Endodermal cell (in vitro differentiated cells): ENCODE measurements at regions not wholly inside any gene's neighbourhood (a gene's known extent, or its start where the extent isn't known, plus 50 kb on each side); places are given as distances from the start of the nearest gene placed in this dataset.

Source experiments
- DNase-seq: peaks from one replicate; pipeline ENCODE4 v3.0.0-alpha.2; 2017
- H3K27ac ChIP-seq: 2 replicates; pipeline ENCODE4 v1.5.1; 2013; ENCODE audit warnings: mild to moderate bottlenecking, low read depth, low read length, moderate library complexity
- H3K27me3 ChIP-seq: 2 replicates; pipeline ENCODE4 v1.6.1; 2013; ENCODE audit warnings: mild to moderate bottlenecking, low read length, moderate library complexity; ENCODE audit not compliant: insufficient read depth, control insufficient read depth, poor library complexity, severe bottlenecking
- H3K36me3 ChIP-seq: 2 replicates; pipeline ENCODE4 v1.7.0; 2013; ENCODE audit warnings: mild to moderate bottlenecking, low read length, moderate library complexity; ENCODE audit not compliant: control insufficient read depth, insufficient read depth
- H3K4me1 ChIP-seq: one replicate; pipeline ENCODE4 v1.7.0; 2013; ENCODE audit warnings: low read length; ENCODE audit not compliant: control insufficient read depth, insufficient read depth
- H3K4me3 ChIP-seq: 2 replicates; pipeline ENCODE4 v1.5.1; 2013; ENCODE audit warnings: mild to moderate bottlenecking, low read length, moderate library complexity
- H3K9ac ChIP-seq: 2 replicates; pipeline ENCODE4 v1.6.1; 2013; ENCODE audit warnings: mild to moderate bottlenecking, low read length, moderate library complexity; ENCODE audit not compliant: poor library complexity, severe bottlenecking; ENCODE audit errors: extremely low read depth
- H3K9me3 ChIP-seq: 2 replicates; pipeline ENCODE4 v1.6.1; 2013; ENCODE audit warnings: mild to moderate bottlenecking, low read length, moderate library complexity; ENCODE audit not compliant: control insufficient read depth
- H3K27ac Mint-ChIP-seq: 2 replicates; pipeline ENCODE4 v1.8.0; 2020; ENCODE audit warnings: mixed read lengths
- H3K27me3 Mint-ChIP-seq: 2 replicates; pipeline ENCODE4 v1.8.0; 2021; ENCODE audit warnings: mild to moderate bottlenecking, mixed read lengths; ENCODE audit not compliant: insufficient read depth
- H3K36me3 Mint-ChIP-seq: 2 replicates; pipeline ENCODE4 v1.8.0; 2020; ENCODE audit warnings: low read depth, mixed read lengths
- H3K4me1 Mint-ChIP-seq: 2 replicates; pipeline ENCODE4 v1.8.0; 2020; ENCODE audit warnings: mixed read lengths
- H3K4me3 Mint-ChIP-seq: 2 replicates; pipeline ENCODE4 v1.8.0; 2020; ENCODE audit warnings: mild to moderate bottlenecking, moderate library complexity, mixed read lengths
- H3K9me3 Mint-ChIP-seq: 2 replicates; pipeline ENCODE4 v1.8.0; 2020; ENCODE audit warnings: mild to moderate bottlenecking, mixed read lengths
- WGBS, 2 experiments: methylation state at CpG; one replicate each; pipeline versions ENCODE4 v1.1.5 to v1.1.7; 2013; ENCODE audit warnings: missing lambda C conversion rate in 2 of 2, mixed read lengths in 1 of 2; ENCODE audit not compliant: insufficient coverage in 1 of 2, insufficient read length in 1 of 2; 5-methylcytosine and 5-hydroxymethylcytosine counted together
- TF ChIP-seq, protein P1 (sequence below): fragments of 200-600 bp; sonication (generic); conservative IDR thresholded peaks from 2 replicates; pipeline ENCODE4 v1.5.0; 2021; ENCODE audit warnings: antibody characterized with exemption, mild to moderate bottlenecking

GRCh38 chr11:130694488-130695045 lies 221.7 kb downstream of the SNX19 start:
- Histone ChIP-seq H3K36me3 (no peaks in the 10 kb centered on the region), H3K27me3 (no peaks in the 10 kb centered on the region), H3K9me3 (no peaks in the 10 kb centered on the region), H3K4me1 (no peaks in the 10 kb centered on the region), H3K27ac (no peak overlapping the region), H3K9ac (no peak overlapping the region), H3K4me3 (no peak overlapping the region)
- H3K4me1 Mint-ChIP-seq = no peaks in the 10 kb centered on the region
- H3K9me3 Mint-ChIP-seq = no peaks in the 10 kb centered on the region
- TF ChIP-seq, protein P1, sequence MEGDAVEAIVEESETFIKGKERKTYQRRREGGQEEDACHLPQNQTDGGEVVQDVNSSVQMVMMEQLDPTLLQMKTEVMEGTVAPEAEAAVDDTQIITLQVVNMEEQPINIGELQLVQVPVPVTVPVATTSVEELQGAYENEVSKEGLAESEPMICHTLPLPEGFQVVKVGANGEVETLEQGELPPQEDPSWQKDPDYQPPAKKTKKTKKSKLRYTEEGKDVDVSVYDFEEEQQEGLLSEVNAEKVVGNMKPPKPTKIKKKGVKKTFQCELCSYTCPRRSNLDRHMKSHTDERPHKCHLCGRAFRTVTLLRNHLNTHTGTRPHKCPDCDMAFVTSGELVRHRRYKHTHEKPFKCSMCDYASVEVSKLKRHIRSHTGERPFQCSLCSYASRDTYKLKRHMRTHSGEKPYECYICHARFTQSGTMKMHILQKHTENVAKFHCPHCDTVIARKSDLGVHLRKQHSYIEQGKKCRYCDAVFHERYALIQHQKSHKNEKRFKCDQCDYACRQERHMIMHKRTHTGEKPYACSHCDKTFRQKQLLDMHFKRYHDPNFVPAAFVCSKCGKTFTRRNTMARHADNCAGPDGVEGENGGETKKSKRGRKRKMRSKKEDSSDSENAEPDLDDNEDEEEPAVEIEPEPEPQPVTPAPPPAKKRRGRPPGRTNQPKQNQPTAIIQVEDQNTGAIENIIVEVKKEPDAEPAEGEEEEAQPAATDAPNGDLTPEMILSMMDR = no peak
- no peak overlapping the region for H3K27ac Mint-ChIP-seq
- DNase-seq = no peak
- H3K27me3 Mint-ChIP-seq = no peaks in the 10 kb centered on the region
- H3K4me3 Mint-ChIP-seq = no peak overlapping the region
- WGBS, 2 experiments = 83 to 91% methylated on average over 5 of the region's 5 CpGs
- no peaks in the 10 kb centered on the region for H3K36me3 Mint-ChIP-seq

DNA sequence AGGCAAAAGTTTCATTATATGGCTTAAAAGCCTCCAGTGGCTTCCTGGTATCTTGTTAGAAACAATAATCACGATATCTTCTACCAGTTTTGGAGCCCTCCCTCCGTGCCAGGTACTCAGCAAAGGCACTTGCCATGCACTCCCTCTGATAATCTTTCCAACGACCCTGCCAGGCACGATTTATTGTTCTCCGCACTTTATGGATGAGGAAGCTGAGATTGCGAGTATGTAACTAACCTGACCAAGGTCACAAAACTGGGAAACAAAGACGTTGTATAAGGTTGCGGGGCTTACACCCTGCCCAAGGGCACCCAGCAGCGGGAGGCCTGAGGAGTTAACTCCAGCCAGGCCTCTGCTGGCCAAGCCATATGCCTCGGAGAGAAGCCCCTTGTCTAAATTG lies 218.1 kb downstream of the SNX19 start:
- H3K9me3 Mint-ChIP-seq = no peaks in the 10 kb centered on the region
- Histone ChIP-seq H3K4me1 (no peaks in the 10 kb centered on the region), H3K27me3 (no peaks in the 10 kb centered on the region), H3K27ac (no peak overlapping the region), H3K36me3 (no peaks in the 10 kb centered on the region), H3K4me3 (no peak overlapping the region), H3K9me3 (no peaks in the 10 kb centered on the region), H3K9ac (no peak overlapping the region)
- H3K27me3 Mint-ChIP-seq = no peaks in the 10 kb centered on the region
- DNase-seq = peak; percentile 27
- no peaks in the 10 kb centered on the region for H3K36me3 Mint-ChIP-seq
- 91 to 92% methylated on average over 9 to 10 of the region's 10 CpGs for WGBS, 2 experiments
- H3K4me3 Mint-ChIP-seq = no peak overlapping the region
- H3K27ac Mint-ChIP-seq = no peak overlapping the region
- no peaks in the 10 kb centered on the region for H3K4me1 Mint-ChIP-seq
- TF ChIP-seq, protein P1 = no peak

DNA sequence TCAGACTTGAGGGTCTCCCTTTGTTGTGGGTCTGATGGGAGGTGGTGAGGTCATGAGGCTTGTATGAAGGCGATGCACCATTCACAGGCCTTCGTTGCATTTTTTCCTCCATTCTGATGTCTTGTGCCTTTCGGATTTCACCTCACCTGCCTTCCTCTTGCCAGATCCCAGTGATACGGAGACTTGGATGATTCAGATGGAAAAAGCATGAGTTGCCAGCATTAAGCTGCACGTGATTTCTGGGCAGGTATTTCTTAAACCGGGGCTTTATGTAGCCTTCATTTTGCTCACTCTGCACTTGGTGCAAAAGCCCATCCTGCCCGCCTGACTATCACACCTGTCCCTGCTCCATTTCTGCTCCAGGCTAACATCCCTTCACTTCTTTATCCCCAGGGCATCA lies 216.7 kb downstream of the SNX19 start:
- no peak overlapping the region for H3K27ac ChIP-seq
- Mint-ChIP-seq H3K27me3 (no peaks in the 10 kb centered on the region), H3K4me1 (no peaks in the 10 kb centered on the region), H3K9me3 (no peaks in the 10 kb centered on the region), H3K4me3 (no peak overlapping the region), H3K36me3 (no peaks in the 10 kb centered on the region), H3K27ac (no peak overlapping the region)
- WGBS, 2 experiments = 91 to 96% methylated on average over 5 to 7 of the region's 7 CpGs
- H3K4me3 ChIP-seq = no peak overlapping the region
- TF ChIP-seq, protein P1 = no peak
- no peaks in the 10 kb centered on the region for H3K9me3 ChIP-seq
- H3K36me3 ChIP-seq = no peaks in the 10 kb centered on the region
- no peaks in the 10 kb centered on the region for H3K4me1 ChIP-seq
- H3K27me3 ChIP-seq = no peaks in the 10 kb centered on the region
- peak; percentile 31 for DNase-seq
- H3K9ac ChIP-seq = no peak overlapping the region
